MM.1S (cell line): ENCODE measurements at regions not wholly inside any gene's neighbourhood (a gene's known extent, or its start where the extent isn't known, plus 50 kb on each side); places are given as distances from the start of the nearest gene placed in this dataset.

Experiments
- DNase-seq: peaks from one replicate; pipeline ENCODE4 v3.0.0-alpha.2; 2015
- H2AFZ ChIP-seq: fragments of 300-600 bp; sonication (generic); 2 replicates; pipeline ENCODE4 v1.6.0; 2016; ENCODE audit warnings: antibody characterized with exemption, low read length
- H3F3A ChIP-seq: fragments of 300-600 bp; sonication (generic); 2 replicates; pipeline ENCODE4 v1.6.1; 2016; ENCODE audit warnings: mild to moderate bottlenecking, antibody characterized with exemption, low read length, moderate library complexity, mixed read lengths; ENCODE audit not compliant: insufficient read depth
- H3K27ac ChIP-seq: fragments of 300-600 bp; sonication (generic); 2 replicates; pipeline ENCODE4 v1.5.1; 2016; ENCODE audit warnings: mild to moderate bottlenecking, low read length
- H3K27me3 ChIP-seq: fragments of 300-600 bp; sonication (generic); replicated peaks from 2 replicates; pipeline ENCODE4 v1.6.0; 2016; ENCODE audit warnings: low read length; ENCODE audit not compliant: insufficient read depth
- H3K36me3 ChIP-seq: fragments of 300-600 bp; sonication (generic); replicated peaks from 2 replicates; pipeline ENCODE4 v1.6.1; 2016; ENCODE audit warnings: mild to moderate bottlenecking, low read length, mixed read lengths; ENCODE audit not compliant: insufficient read depth
- H3K4me1 ChIP-seq: fragments of 300-600 bp; sonication (generic); 2 replicates; pipeline ENCODE4 v1.6.1; 2016; ENCODE audit warnings: low read length, mixed read lengths
- H3K4me2 ChIP-seq: fragments of 300-600 bp; sonication (generic); 2 replicates; pipeline ENCODE4 v1.6.0; 2016; ENCODE audit warnings: low read depth, low read length
- H3K4me3 ChIP-seq: fragments of 300-600 bp; sonication (generic); 2 replicates; pipeline ENCODE4 v1.5.1; 2016; ENCODE audit warnings: low read length, mixed read lengths
- H3K79me2 ChIP-seq: fragments of 300-600 bp; sonication (generic); 2 replicates; pipeline ENCODE4 v1.6.1; 2016; ENCODE audit warnings: mixed run types, low read length, mixed read lengths
- H3K9ac ChIP-seq: fragments of 300-600 bp; sonication (generic); 2 replicates; pipeline ENCODE4 v1.6.1; 2016; ENCODE audit warnings: low read length, mixed read lengths
- H3K9me2 ChIP-seq: fragments of 300-600 bp; sonication (generic); replicated peaks from 2 replicates; pipeline ENCODE4 v1.6.1; 2016; ENCODE audit warnings: mild to moderate bottlenecking, low read length, mixed read lengths; ENCODE audit not compliant: insufficient read depth
- H3K9me3 ChIP-seq: fragments of 300-600 bp; sonication (generic); replicated peaks from 2 replicates; pipeline ENCODE4 v1.6.1; 2016; ENCODE audit warnings: mild to moderate bottlenecking, low read length, mixed read lengths; ENCODE audit not compliant: insufficient read depth
- H4K20me1 ChIP-seq: fragments of 300-600 bp; sonication (generic); 2 replicates; pipeline ENCODE4 v1.6.1; 2016; ENCODE audit warnings: mild to moderate bottlenecking, low read length, moderate library complexity, mixed read lengths; ENCODE audit not compliant: insufficient read depth
- EZH2 ChIP-seq: fragments of 300-600 bp; sonication (generic); optimal IDR thresholded peaks from 2 replicates; pipeline ENCODE3; 2017; ENCODE audit warnings: low read depth, mild to moderate bottlenecking, antibody characterized with exemption, low read length, mixed read lengths
- EZH2phosphoT487 ChIP-seq: fragments of 300-600 bp; sonication (generic); IDR thresholded peaks from 2 replicates; pipeline ENCODE4 v1.6.1; 2018; ENCODE audit warnings: antibody characterized with exemption, low read length
- TF ChIP-seq, protein P1 (sequence below): fragments of 300-600 bp; sonication (generic); IDR thresholded peaks from 2 replicates; pipeline ENCODE4 v1.5.1; 2016; ENCODE audit warnings: antibody characterized with exemption, low read length, mixed read lengths

DNA sequence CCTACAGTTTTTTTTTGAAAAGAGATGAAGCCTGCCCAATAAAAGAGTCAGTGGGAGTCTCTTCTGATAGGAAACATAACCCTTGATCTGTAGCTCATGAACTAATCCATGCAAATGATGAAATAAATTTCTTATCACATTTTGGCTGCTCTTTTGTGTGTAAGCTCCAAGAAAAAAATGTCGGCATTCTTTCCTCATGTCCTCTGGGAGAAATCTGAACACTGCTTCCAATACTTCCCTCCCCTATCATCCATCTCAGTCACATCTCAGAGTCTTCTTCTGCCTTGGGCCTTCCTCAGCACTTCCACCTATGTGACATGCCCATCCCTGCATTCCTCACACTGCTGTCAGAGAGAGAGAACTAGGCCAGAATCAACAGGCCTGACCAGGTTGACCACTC, 395.7 kb upstream of the ST6GAL2 start:
- Histone ChIP-seq H2AFZ (no peak overlapping the region), H3K9me2 (no peaks in the 10 kb centered on the region), H3K4me3 (no peak overlapping the region), H3K4me1 (no peaks in the 10 kb centered on the region), H4K20me1 (no peaks in the 10 kb centered on the region), H3K9ac (no peak overlapping the region), H3K9me3 (no peaks in the 10 kb centered on the region), H3K27me3 (no peaks in the 10 kb centered on the region), H3F3A (no peaks in the 10 kb centered on the region), H3K36me3 (no peaks in the 10 kb centered on the region), H3K79me2 (no peaks in the 10 kb centered on the region), H3K27ac (no peak overlapping the region), H3K4me2 (no peak overlapping the region)
- no peak for DNase-seq
- TF ChIP-seq, protein P1, sequence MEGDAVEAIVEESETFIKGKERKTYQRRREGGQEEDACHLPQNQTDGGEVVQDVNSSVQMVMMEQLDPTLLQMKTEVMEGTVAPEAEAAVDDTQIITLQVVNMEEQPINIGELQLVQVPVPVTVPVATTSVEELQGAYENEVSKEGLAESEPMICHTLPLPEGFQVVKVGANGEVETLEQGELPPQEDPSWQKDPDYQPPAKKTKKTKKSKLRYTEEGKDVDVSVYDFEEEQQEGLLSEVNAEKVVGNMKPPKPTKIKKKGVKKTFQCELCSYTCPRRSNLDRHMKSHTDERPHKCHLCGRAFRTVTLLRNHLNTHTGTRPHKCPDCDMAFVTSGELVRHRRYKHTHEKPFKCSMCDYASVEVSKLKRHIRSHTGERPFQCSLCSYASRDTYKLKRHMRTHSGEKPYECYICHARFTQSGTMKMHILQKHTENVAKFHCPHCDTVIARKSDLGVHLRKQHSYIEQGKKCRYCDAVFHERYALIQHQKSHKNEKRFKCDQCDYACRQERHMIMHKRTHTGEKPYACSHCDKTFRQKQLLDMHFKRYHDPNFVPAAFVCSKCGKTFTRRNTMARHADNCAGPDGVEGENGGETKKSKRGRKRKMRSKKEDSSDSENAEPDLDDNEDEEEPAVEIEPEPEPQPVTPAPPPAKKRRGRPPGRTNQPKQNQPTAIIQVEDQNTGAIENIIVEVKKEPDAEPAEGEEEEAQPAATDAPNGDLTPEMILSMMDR: no peak
- TF ChIP-seq EZH2 (no peak), EZH2phosphoT487 (no peak)

GRCh38 chr2:107282135-107282534, 396.2 kb upstream of the ST6GAL2 start:
- H3K4me3 ChIP-seq: no peak overlapping the region
- H3K9ac ChIP-seq: no peak overlapping the region
- no peaks in the 10 kb centered on the region for H4K20me1 ChIP-seq
- H3F3A ChIP-seq: no peaks in the 10 kb centered on the region
- H3K79me2 ChIP-seq: no peaks in the 10 kb centered on the region
- no peak overlapping the region for H3K4me2 ChIP-seq
- H3K4me1 ChIP-seq: no peaks in the 10 kb centered on the region
- TF ChIP-seq EZH2phosphoT487: no peak
- TF ChIP-seq EZH2: no peak
- TF ChIP-seq, protein P1: no peak
- DNase-seq: no peak
- no peaks in the 10 kb centered on the region for H3K9me2 ChIP-seq
- H3K9me3 ChIP-seq: no peaks in the 10 kb centered on the region
- no peak overlapping the region for H3K27ac ChIP-seq
- no peaks in the 10 kb centered on the region for H3K36me3 ChIP-seq
- H2AFZ ChIP-seq: no peak overlapping the region
- H3K27me3 ChIP-seq: no peaks in the 10 kb centered on the region

DNA sequence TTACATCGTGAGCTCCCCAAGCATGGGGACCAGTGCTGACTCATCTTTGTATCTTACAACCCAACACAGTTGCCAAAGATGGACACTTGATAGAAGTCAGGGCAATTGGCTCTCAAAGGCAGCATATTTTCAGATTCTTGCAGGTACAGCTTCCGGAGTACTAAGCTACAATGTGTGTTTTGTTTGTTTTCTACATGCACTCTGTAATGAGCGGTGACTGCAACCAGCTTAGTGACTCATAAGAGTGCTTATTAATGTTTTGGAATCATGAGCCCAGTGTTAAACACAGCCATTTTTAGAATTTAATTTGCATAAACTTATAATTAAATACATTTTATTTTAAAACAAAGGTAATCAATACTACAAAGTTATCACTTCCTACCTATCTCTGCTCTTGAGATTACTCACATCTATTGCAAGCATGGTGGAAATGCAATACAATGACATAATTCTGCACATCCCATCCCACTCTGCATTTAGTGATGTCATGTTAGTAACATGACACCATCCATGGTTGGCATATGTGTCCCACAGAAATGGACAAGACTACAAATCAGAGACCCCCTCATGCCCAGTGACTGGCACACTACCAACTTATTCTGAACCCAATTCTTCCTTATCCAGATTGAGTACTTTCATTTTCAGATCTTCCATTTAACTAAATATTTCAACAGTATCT, 399.8 kb upstream of the ST6GAL2 start:
- Histone ChIP-seq H3K36me3 (no peaks in the 10 kb centered on the region), H3K9me2 (no peaks in the 10 kb centered on the region), H3K4me2 (no peak overlapping the region), H3F3A (no peaks in the 10 kb centered on the region), H3K79me2 (no peaks in the 10 kb centered on the region), H3K27me3 (no peaks in the 10 kb centered on the region), H3K9ac (no peak overlapping the region), H4K20me1 (no peaks in the 10 kb centered on the region), H2AFZ (no peak overlapping the region), H3K9me3 (no peaks in the 10 kb centered on the region), H3K27ac (no peak overlapping the region), H3K4me3 (no peak overlapping the region), H3K4me1 (no peaks in the 10 kb centered on the region)
- TF ChIP-seq EZH2phosphoT487 (no peak), EZH2 (no peak)
- TF ChIP-seq, protein P1: no peak
- no peak for DNase-seq
